ENCODE measurements at regions not wholly inside any gene's neighbourhood (a gene's known extent, or its start where the extent isn't known, plus 50 kb on each side); places are given as distances from the start of the nearest gene placed in this dataset.

GRCh38 chr13:57988276-57988675 is 356.7 kb downstream of the PCDH17 start:
- no peaks in the 10 kb centered on the region for H3K36me3 Mint-ChIP-seq (ENCODE audit: low read depth)
- no peak overlapping the region for H3K27ac Mint-ChIP-seq (ENCODE audit: unreplicated experiment)
- H3K27me3 Mint-ChIP-seq (ENCODE audit: low read depth) = no peaks in the 10 kb centered on the region
- H3K4me1 Mint-ChIP-seq (ENCODE audit: low read depth) = no peaks in the 10 kb centered on the region
- no peak overlapping the region for H3K4me3 Mint-ChIP-seq (ENCODE audit: unreplicated experiment)
- no peak for TF ChIP-seq CTCF (IDR thresholded peaks at IDR 0.05)
- H3K9me3 Mint-ChIP-seq (ENCODE audit: low read depth) = peaks cover 6% of the 10 kb centered on the region
- DNase-seq (ENCODE audit: low spot score) = no peak

GRCh38 chr13:57991041-57991440 is 359.5 kb downstream of the PCDH17 start:
- peaks cover 2% of the 10 kb centered on the region for H3K9me3 Mint-ChIP-seq (ENCODE audit: low read depth)
- no peaks in the 10 kb centered on the region for H3K4me1 Mint-ChIP-seq (ENCODE audit: low read depth)
- no peak overlapping the region for H3K27ac Mint-ChIP-seq (ENCODE audit: unreplicated experiment)
- H3K4me3 Mint-ChIP-seq (ENCODE audit: unreplicated experiment) = no peak overlapping the region
- TF ChIP-seq CTCF (IDR thresholded peaks at IDR 0.05) = no peak
- no peak for DNase-seq (ENCODE audit: low spot score)
- no peaks in the 10 kb centered on the region for H3K27me3 Mint-ChIP-seq (ENCODE audit: low read depth)
- H3K36me3 Mint-ChIP-seq (ENCODE audit: low read depth) = no peaks in the 10 kb centered on the region

GRCh38 chr13:57992416-57992815 is 360.9 kb downstream of the PCDH17 start:
- Mint-ChIP-seq H3K9me3 (ENCODE audit: low read depth) (no peaks in the 10 kb centered on the region), H3K27ac (ENCODE audit: unreplicated experiment) (no peak overlapping the region), H3K36me3 (ENCODE audit: low read depth) (no peaks in the 10 kb centered on the region), H3K4me1 (ENCODE audit: low read depth) (no peaks in the 10 kb centered on the region), H3K4me3 (ENCODE audit: unreplicated experiment) (no peak overlapping the region), H3K27me3 (ENCODE audit: low read depth) (no peaks in the 10 kb centered on the region)
- DNase-seq (ENCODE audit: low spot score) = no peak
- no peak for TF ChIP-seq CTCF (IDR thresholded peaks at IDR 0.05)

- no peak overlapping the region for H3K27ac Mint-ChIP-seq (ENCODE audit: unreplicated experiment)
- no peak for TF ChIP-seq CTCF (IDR thresholded peaks at IDR 0.05)
- no peak for DNase-seq (ENCODE audit: low spot score)
- H3K4me1 Mint-ChIP-seq (ENCODE audit: low read depth) = no peaks in the 10 kb centered on the region
- no peak overlapping the region for H3K4me3 Mint-ChIP-seq (ENCODE audit: unreplicated experiment)
- no peaks in the 10 kb centered on the region for H3K36me3 Mint-ChIP-seq (ENCODE audit: low read depth)
- peaks cover 7% of the 10 kb centered on the region for H3K9me3 Mint-ChIP-seq (ENCODE audit: low read depth)
- H3K27me3 Mint-ChIP-seq (ENCODE audit: low read depth) = no peaks in the 10 kb centered on the region
These were observed 365.2 kb downstream of the PCDH17 start for GRCh38 chr13:57996717-57997116.

- Mint-ChIP-seq H3K27me3 (ENCODE audit: low read depth) (no peaks in the 10 kb centered on the region), H3K27ac (ENCODE audit: unreplicated experiment) (no peak overlapping the region), H3K4me3 (ENCODE audit: unreplicated experiment) (no peak overlapping the region), H3K9me3 (ENCODE audit: low read depth) (peaks cover 7% of the 10 kb centered on the region), H3K4me1 (ENCODE audit: low read depth) (no peaks in the 10 kb centered on the region), H3K36me3 (ENCODE audit: low read depth) (no peaks in the 10 kb centered on the region)
- no peak for TF ChIP-seq CTCF (IDR thresholded peaks at IDR 0.05)
- DNase-seq (ENCODE audit: low spot score) = no peak
These were observed 373.2 kb downstream of the PCDH17 start for GRCh38 chr13:58004751-58005150.
